Transverse colon (tissue), 4 donors: ENCODE measurements at regions not wholly inside any gene's neighbourhood (a gene's known extent, or its start where the extent isn't known, plus 50 kb on each side); places are given as distances from the start of the nearest gene placed in this dataset.
A peak's percentile ranks its signal among the peaks of the same experiment; 100 is the strongest.

ENCODE experiments used
- DNase-seq: peaks from one replicate; pipeline ENCODE4 v3.0.0-alpha.2; 2019
- H3K27ac ChIP-seq, 4 donors: fragments of 200-600 bp; sonication (generic); 2 replicates each; pipeline ENCODE4 v1.5.1; 2016 to 2018; ENCODE audit warnings: inconsistent platforms in 4 of 4
- H3K27me3 ChIP-seq: fragments of 200-600 bp; sonication (generic); 2 replicates; pipeline ENCODE4 v1.5.1; 2017; ENCODE audit warnings: inconsistent platforms
- H3K36me3 ChIP-seq, 4 donors: fragments of 200-600 bp; sonication (generic); 2 replicates each; pipeline ENCODE4 v1.5.1; 2017 to 2019; ENCODE audit warnings: inconsistent platforms in 4 of 4
- H3K4me1 ChIP-seq, 4 donors: fragments of 200-600 bp; sonication (generic); 2 replicates each; pipeline ENCODE4 v1.5.1; 2017 to 2020; ENCODE audit warnings: inconsistent platforms in 4 of 4
- H3K4me3 ChIP-seq, 4 donors: fragments of 200-600 bp; sonication (generic); 1 replicate in 1 of 4; 2 replicates in 3 of 4; pipeline versions ENCODE4 v1.5.1 to v1.6.1; 2017 to 2019; ENCODE audit warnings: inconsistent platforms in 4 of 4
- H3K9me3 ChIP-seq, 2 donors: fragments of 200-600 bp; sonication (generic); 2 replicates each; pipeline ENCODE4 v1.5.1; 2017 to 2019; ENCODE audit warnings: inconsistent platforms in 2 of 2
- CTCF ChIP-seq, 5 experiments: fragments of 200-600 bp in 3 of 5; fragments of 450-650 bp in 2 of 5; sonication (generic) in 3 of 5; IDR thresholded peaks; 1 replicate in 2 of 5; 2 replicates in 3 of 5; pipeline ENCODE4 v1.5.1; 2016 to 2017; ENCODE audit warnings: antibody characterized with exemption in 5 of 5, inconsistent platforms in 3 of 5, mild to moderate bottlenecking in 2 of 5, moderate library complexity in 1 of 5
- EP300 ChIP-seq: sonication (generic); formaldehyde crosslinking; IDR thresholded peaks from one replicate; pipeline ENCODE4 v1.6.1; 2017; ENCODE audit warnings: antibody characterized with exemption, low read depth
- POLR2A ChIP-seq: fragments of 450-650 bp; IDR thresholded peaks from one replicate; pipeline ENCODE4 v1.6.1; 2016; ENCODE audit warnings: antibody characterized with exemption, mild to moderate bottlenecking, moderate library complexity
- POLR2AphosphoS5 ChIP-seq, 3 donors: sonication (generic); formaldehyde crosslinking; IDR thresholded peaks; one replicate each; pipeline ENCODE4 v1.6.1; 2016; ENCODE audit warnings: antibody characterized with exemption in 3 of 3
- WGBS, 2 donors: methylation state at CpG; one replicate each; pipeline ENCODE4 v1.1.5; 2018; ENCODE audit warnings: low coverage in 1 of 2; 5-methylcytosine and 5-hydroxymethylcytosine counted together
- in situ Hi-C, 4 donors: fragments of 200-750 bp; cut with MboI; loops; one replicate each; pipeline versions ENCODE4 v1.15.0 to v1.15.1; 2017; ENCODE audit warnings: low sequenced_read_pairs in 3 of 4, low pct_ligation_motif_present in 1 of 4, low pct_unique_long_range_greater_than_20kb in 1 of 4
- intact Hi-C: fragments of 100-400 bp; cut with DNase I; formaldehyde crosslinking; loops from one replicate; pipeline ENCODE4 v1.15.1; 2023; ENCODE audit warnings: low total_unique reads

GRCh38 chr11:10388574-10388973 is 66.5 kb upstream of the AMPD3 start:
- no peaks in the 10 kb centered on the region for H3K36me3 ChIP-seq
- 55 to 60% methylated on average over 1 to 5 of the region's 5 CpGs for WGBS, 2 donors
- H3K4me1 ChIP-seq, result peaks cover 0 to 24% (median 14%) of the 10 kb centered on the region in 4 donors
- H3K4me3 ChIP-seq, result no peak overlapping the region
- DNase-seq, result no peak
- H3K27ac ChIP-seq, result peak overlapping the region; percentile 57 to 86 (median 63)
- TF ChIP-seq EP300, result no peak
- no peak for TF ChIP-seq POLR2AphosphoS5 (IDR thresholded peaks at IDR 0.05)
- no peak for TF ChIP-seq POLR2A
- no peak for TF ChIP-seq CTCF (IDR thresholded peaks at IDR 0.05)
- in situ Hi-C loops (no loop called here), intact Hi-C loops (no loop called here)
- no peaks in the 10 kb centered on the region for H3K27me3 ChIP-seq
- H3K9me3 ChIP-seq, result no peaks in the 10 kb centered on the region

- in situ Hi-C loops, result no loop called here
- Histone ChIP-seq H3K27ac (no peak overlapping the region), H3K9me3 (no peaks in the 10 kb centered on the region), H3K36me3 (no peaks in the 10 kb centered on the region), H3K4me3 (no peak overlapping the region), H3K4me1 (peaks cover 0 to 24% (median 14%) of the 10 kb centered on the region in 4 donors), H3K27me3 (no peaks in the 10 kb centered on the region)
- intact Hi-C loops, result no loop called here
- TF ChIP-seq POLR2AphosphoS5 (IDR thresholded peaks at IDR 0.05), result no peak
- TF ChIP-seq POLR2A, result no peak
- TF ChIP-seq EP300, result no peak
- no peak for TF ChIP-seq CTCF (IDR thresholded peaks at IDR 0.05)
- no peak for DNase-seq
Observed at GRCh38 chr11:10390375-10390774, 64.7 kb upstream of the AMPD3 start.

GRCh38 chr11:10392095-10393079 is 62.7 kb upstream of the AMPD3 start:
- intact Hi-C loops, result no loop called here
- in situ Hi-C loops, result no loop called here
- Histone ChIP-seq H3K27me3 (no peaks in the 10 kb centered on the region), H3K36me3 (no peaks in the 10 kb centered on the region), H3K4me3 (no peak overlapping the region), H3K27ac (no peak overlapping the region), H3K9me3 (no peaks in the 10 kb centered on the region), H3K4me1 (peaks cover 0 to 15% (median 6%) of the 10 kb centered on the region in 4 donors)
- TF ChIP-seq EP300 (no peak), POLR2A (no peak), POLR2AphosphoS5 (IDR thresholded peaks at IDR 0.05) (no peak), CTCF (IDR thresholded peaks at IDR 0.05) (no peak)
- DNase-seq, result no peak
- WGBS, 2 donors, result 79 to 82% methylated on average over 5 to 11 of the region's 11 CpGs

- DNase-seq, result no peak
- Histone ChIP-seq H3K4me3 (no peak overlapping the region), H3K4me1 (peaks cover 0 to 5% (median 0%) of the 10 kb centered on the region in 4 donors), H3K27me3 (no peaks in the 10 kb centered on the region), H3K9me3 (no peaks in the 10 kb centered on the region), H3K36me3 (no peaks in the 10 kb centered on the region), H3K27ac (no peak overlapping the region)
- WGBS, 2 donors, result 50 to 77% methylated on average over 4 to 13 of the region's 13 CpGs
- in situ Hi-C loops (no loop called here), intact Hi-C loops (no loop called here)
- TF ChIP-seq POLR2AphosphoS5 (IDR thresholded peaks at IDR 0.05), result no peak
- no peak for TF ChIP-seq EP300
- no peak for TF ChIP-seq POLR2A
- TF ChIP-seq CTCF (IDR thresholded peaks at IDR 0.05), result no peak
Observed at GRCh38 chr11:10394229-10395101, 60.6 kb upstream of the AMPD3 start.
